HG03045 (cell line): ENCODE measurements at regions not wholly inside any gene's neighbourhood (a gene's known extent, or its start where the extent isn't known, plus 50 kb on each side); places are given as distances from the start of the nearest gene placed in this dataset.

Experiments
- ATAC-seq: cut with Tn5 transposase; IDR thresholded peaks from one replicate; pipeline ENCODE4 v1.9.1; 2021; ENCODE audit warnings: mild to moderate bottlenecking, moderate library complexity; ENCODE audit not compliant: unreplicated experiment

- no peak for ATAC-seq
Measured at GRCh38 chr1:79849388-79849787, 842.9 kb upstream of the ADGRL4 start.

GRCh38 chr1:79848316-79848715 is 841.8 kb upstream of the ADGRL4 start:
- no peak for ATAC-seq

- no peak for ATAC-seq
Measured at GRCh38 chr1:79847700-79848099, 841.2 kb upstream of the ADGRL4 start.

GRCh38 chr1:79845936-79846335 is 839.4 kb upstream of the ADGRL4 start:
- ATAC-seq, result no peak

- ATAC-seq, result no peak
Measured at GRCh38 chr1:79842811-79843210, 836.3 kb upstream of the ADGRL4 start.

GRCh38 chr1:79839882-79840281 is 833.4 kb upstream of the ADGRL4 start:
- no peak for ATAC-seq

GRCh38 chr1:79827446-79827845 is 820.9 kb upstream of the ADGRL4 start:
- no peak for ATAC-seq

GRCh38 chr1:79825551-79825950 is 819.0 kb upstream of the ADGRL4 start:
- ATAC-seq, result no peak

- ATAC-seq, result no peak
Measured at GRCh38 chr1:79822053-79822452, 815.5 kb upstream of the ADGRL4 start.

- ATAC-seq, result no peak
Measured at GRCh38 chr1:79819140-79819539, 812.6 kb upstream of the ADGRL4 start.

- no peak for ATAC-seq
Measured at GRCh38 chr1:79817031-79817560, 810.6 kb upstream of the ADGRL4 start.

- ATAC-seq, result no peak
Measured at GRCh38 chr1:79815115-79815514, 808.6 kb upstream of the ADGRL4 start.

GRCh38 chr1:79811173-79811572 is 804.6 kb upstream of the ADGRL4 start:
- no peak for ATAC-seq

GRCh38 chr1:79808816-79809475 is 802.4 kb upstream of the ADGRL4 start:
- ATAC-seq, result no peak

GRCh38 chr1:79807816-79808215 is 801.3 kb upstream of the ADGRL4 start:
- ATAC-seq, result no peak

- no peak for ATAC-seq
Measured at GRCh38 chr1:79797487-79797886, 791.0 kb upstream of the ADGRL4 start.

- no peak for ATAC-seq
Measured at GRCh38 chr1:79796434-79796833, 789.9 kb upstream of the ADGRL4 start.

GRCh38 chr1:79792219-79792930 is 785.8 kb upstream of the ADGRL4 start:
- ATAC-seq, result no peak

GRCh38 chr1:79791488-79792218 is 785.1 kb upstream of the ADGRL4 start:
- no peak for ATAC-seq

- no peak for ATAC-seq
Measured at GRCh38 chr1:79790950-79791349, 784.4 kb upstream of the ADGRL4 start.

- no peak for ATAC-seq
Measured at GRCh38 chr1:79787631-79788030, 781.1 kb upstream of the ADGRL4 start.

- no peak for ATAC-seq
Measured at GRCh38 chr1:79785964-79786363, 779.4 kb upstream of the ADGRL4 start.
